H9 (cell line): ENCODE measurements at regions not wholly inside any gene's neighbourhood (a gene's known extent, or its start where the extent isn't known, plus 50 kb on each side); places are given as distances from the start of the nearest gene placed in this dataset.
"Not testable (repeated sequence)": the region's sequence is repeated elsewhere in the genome, so short reads cannot be mapped to it uniquely, and the experiment has no call there.

Experiments
- DNase-seq: peaks from one replicate; pipeline ENCODE4 v3.0.0-alpha.2; 2017
- H2AFZ ChIP-seq: one replicate; pipeline ENCODE4 v1.6.1; 2013; ENCODE audit warnings: mild to moderate bottlenecking, low read length, control low read depth, moderate library complexity
- H2AK5ac ChIP-seq: 2 replicates; pipeline ENCODE4 v1.6.1; 2013; ENCODE audit warnings: low read length, control low read depth, mixed read lengths; ENCODE audit not compliant: insufficient read length
- H2BK120ac ChIP-seq: one replicate; pipeline ENCODE4 v1.6.1; 2013; ENCODE audit warnings: low read depth, mild to moderate bottlenecking, low read length, control low read depth, inconsistent platforms; ENCODE audit not compliant: poor library complexity, severe bottlenecking
- H2BK12ac ChIP-seq: 2 replicates; pipeline ENCODE4 v1.6.1; 2013; ENCODE audit warnings: low read length, control low read depth, mixed read lengths, low read depth; ENCODE audit not compliant: insufficient read length
- H2BK15ac ChIP-seq: 2 replicates; pipeline ENCODE4 v1.6.1; 2013; ENCODE audit warnings: low read depth, low read length, control low read depth
- H2BK20ac ChIP-seq: one replicate; pipeline ENCODE4 v1.6.1; 2013; ENCODE audit warnings: low read depth, mild to moderate bottlenecking, low read length, control low read depth, inconsistent platforms; ENCODE audit not compliant: poor library complexity, severe bottlenecking
- H2BK5ac ChIP-seq: 2 replicates; pipeline ENCODE4 v1.6.1; 2013; ENCODE audit warnings: low read length, control low read depth, mixed read lengths; ENCODE audit not compliant: insufficient read length
- H3K14ac ChIP-seq: 2 replicates; pipeline ENCODE4 v1.6.1; 2013; ENCODE audit warnings: low read length, control low read depth; ENCODE audit not compliant: insufficient read depth
- H3K18ac ChIP-seq: 2 replicates; pipeline ENCODE4 v1.6.1; 2013; ENCODE audit warnings: low read depth, mild to moderate bottlenecking, mixed read lengths, low read length, control low read depth; ENCODE audit not compliant: insufficient read length
- H3K23ac ChIP-seq: 2 replicates; pipeline ENCODE4 v1.6.1; 2013; ENCODE audit warnings: low read length, control low read depth, mixed read lengths, low read depth; ENCODE audit not compliant: insufficient read length
- H3K23me2 ChIP-seq: 2 replicates; pipeline ENCODE4 v1.6.1; 2013; ENCODE audit warnings: low read depth, mild to moderate bottlenecking, mixed read lengths, low read length, control low read depth; ENCODE audit not compliant: insufficient read length, poor library complexity, severe bottlenecking
- H3K27ac ChIP-seq: 2 replicates; pipeline ENCODE4 v1.5.1; 2013; ENCODE audit warnings: low read length, control low read depth, mixed read lengths, low read depth; ENCODE audit not compliant: insufficient read length
- H3K27me3 ChIP-seq: 2 replicates; pipeline ENCODE4 v1.6.1; 2013; ENCODE audit warnings: low read length, control low read depth, inconsistent platforms; ENCODE audit not compliant: insufficient read depth
- H3K4ac ChIP-seq: 2 replicates; pipeline ENCODE4 v1.6.1; 2013; ENCODE audit warnings: low read depth, mild to moderate bottlenecking, control low read depth, inconsistent platforms, low read length, moderate library complexity
- H3K4me1 ChIP-seq: 2 replicates; pipeline ENCODE4 v1.6.1; 2013; ENCODE audit warnings: low read length, control low read depth, inconsistent platforms; ENCODE audit not compliant: insufficient read depth
- H3K4me2 ChIP-seq: 2 replicates; pipeline ENCODE4 v1.6.1; 2013; ENCODE audit warnings: low read length, control low read depth, mixed read lengths; ENCODE audit not compliant: insufficient read length, insufficient read depth
- H3K56ac ChIP-seq: 2 replicates; pipeline ENCODE4 v1.6.1; 2013; ENCODE audit warnings: low read depth, mild to moderate bottlenecking, mixed read lengths, low read length, control low read depth; ENCODE audit not compliant: insufficient read length
- H3K79me1 ChIP-seq: 2 replicates; pipeline ENCODE4 v1.6.1; 2013; ENCODE audit warnings: low read depth, mild to moderate bottlenecking, moderate library complexity, low read length, control low read depth, inconsistent platforms; ENCODE audit not compliant: insufficient read depth, poor library complexity, severe bottlenecking
- H3K79me2 ChIP-seq: 2 replicates; pipeline ENCODE4 v1.6.1; 2013; ENCODE audit warnings: low read length, control low read depth, inconsistent platforms; ENCODE audit not compliant: insufficient read depth
- H3K9ac ChIP-seq: 2 replicates; pipeline ENCODE4 v1.6.1; 2013; ENCODE audit warnings: low read length, control low read depth, mixed read lengths; ENCODE audit not compliant: insufficient read length; ENCODE audit errors: extremely low read depth
- H3K9me3 ChIP-seq: one replicate; pipeline ENCODE4 v1.6.1; 2013; ENCODE audit warnings: low read depth, low read length, inconsistent platforms; ENCODE audit not compliant: control insufficient read depth
- H3T11ph ChIP-seq: one replicate; pipeline ENCODE4 v1.6.1; 2013; ENCODE audit warnings: mild to moderate bottlenecking, low read length, control low read depth, inconsistent platforms
- H4K20me1 ChIP-seq: one replicate; pipeline ENCODE4 v1.6.1; 2013; ENCODE audit not compliant: control insufficient read depth, insufficient read length, insufficient read depth
- H4K5ac ChIP-seq: 2 replicates; pipeline ENCODE4 v1.6.1; 2013; ENCODE audit warnings: low read depth, mild to moderate bottlenecking, mixed read lengths, low read length, control low read depth; ENCODE audit not compliant: insufficient read length
- H4K8ac ChIP-seq: replicated peaks from 2 replicates; pipeline ENCODE4 v1.6.1; 2013; ENCODE audit warnings: low read length, control low read depth, mixed read lengths, low read depth; ENCODE audit not compliant: insufficient read length
- H4K91ac ChIP-seq: 2 replicates; pipeline ENCODE4 v1.6.1; 2013; ENCODE audit warnings: low read depth, mild to moderate bottlenecking, moderate library complexity, mixed read lengths, low read length, control low read depth; ENCODE audit not compliant: insufficient read length
- H3K27ac Mint-ChIP-seq, 3 experiments: 2 replicates in 2 of 3; 3 replicates in 1 of 3; pipeline ENCODE4 v1.8.0; 2020 to 2021; ENCODE audit warnings: mixed read lengths in 3 of 3, mild to moderate bottlenecking in 1 of 3, moderate library complexity in 1 of 3
- H3K27me3 Mint-ChIP-seq: 2 replicates; pipeline ENCODE4 v1.8.0; 2021; ENCODE audit warnings: low read depth, mild to moderate bottlenecking, moderate library complexity, mixed read lengths
- H3K36me3 Mint-ChIP-seq, 3 experiments: 2 replicates in 2 of 3; 3 replicates in 1 of 3; pipeline ENCODE4 v1.8.0; 2020 to 2021; ENCODE audit warnings: low read depth in 3 of 3, mixed read lengths in 3 of 3; ENCODE audit not compliant: insufficient read depth in 1 of 3
- H3K4me1 Mint-ChIP-seq, 2 experiments: 2 replicates each; pipeline ENCODE4 v1.8.0; 2020; ENCODE audit warnings: mixed read lengths in 2 of 2
- H3K4me3 Mint-ChIP-seq, 2 experiments: 2 replicates in 1 of 2; 3 replicates in 1 of 2; pipeline ENCODE4 v1.8.0; 2020 to 2021; ENCODE audit warnings: mild to moderate bottlenecking in 2 of 2, mixed read lengths in 2 of 2, moderate library complexity in 1 of 2
- H3K9me3 Mint-ChIP-seq, 2 experiments: 2 replicates in 1 of 2; 3 replicates in 1 of 2; pipeline ENCODE4 v1.8.0; 2020; ENCODE audit warnings: mild to moderate bottlenecking in 2 of 2, mixed read lengths in 2 of 2, moderate library complexity in 1 of 2
- CTCF ChIP-seq: fragments of 200-600 bp; sonication (generic); conservative IDR thresholded peaks from 3 replicates; pipeline ENCODE4 v1.8.0; 2021; ENCODE audit warnings: antibody characterized with exemption, mild to moderate bottlenecking
- WGBS: extraction: QIAGEN DNeasy Blood & Tissue Kit; methylation state at CpG from one replicate; pipeline ENCODE4 v1.1.7; 2013; ENCODE audit warnings: missing lambda C conversion rate, low lambda C conversion rate, mixed read lengths; ENCODE audit not compliant: insufficient read length; ENCODE audit errors: extremely low coverage; 5-methylcytosine and 5-hydroxymethylcytosine counted together

- Histone ChIP-seq H3K14ac (no peak overlapping the region), H3K9ac (no peak overlapping the region), H3K18ac (no peak overlapping the region), H3K4me1 (no peaks in the 10 kb centered on the region), H3K9me3 (no peaks in the 10 kb centered on the region), H4K20me1 (no peaks in the 10 kb centered on the region), H2BK20ac (no peak overlapping the region), H3K23ac (no peak overlapping the region), H3K79me2 (no peaks in the 10 kb centered on the region), H2AK5ac (no peak overlapping the region), H2AFZ (no peak overlapping the region), H4K91ac (no peak overlapping the region), H3K27me3 (no peaks in the 10 kb centered on the region), H3K56ac (no peak overlapping the region), H4K5ac (no peak overlapping the region), H2BK12ac (no peak overlapping the region), H3K23me2 (no peaks in the 10 kb centered on the region), H2BK5ac (no peak overlapping the region), H2BK120ac (no peak overlapping the region), H3T11ph (no peak overlapping the region), H3K4me2 (no peak overlapping the region), H4K8ac (no peak overlapping the region), H3K79me1 (no peaks in the 10 kb centered on the region), H3K27ac (no peak overlapping the region), H2BK15ac (no peak overlapping the region), H3K4ac (no peak overlapping the region)
- DNase-seq, result no peak
- H3K36me3 Mint-ChIP-seq, result no peaks in the 10 kb centered on the region; a peak in 2 of 7 replicates
- no peaks in the 10 kb centered on the region; the same call in 1 of the 2 replicates for H3K27me3 Mint-ChIP-seq
- H3K4me1 Mint-ChIP-seq, result no peaks in the 10 kb centered on the region
- H3K27ac Mint-ChIP-seq, result no peak overlapping the region
- no peak for TF ChIP-seq CTCF
- no peak overlapping the region for H3K4me3 Mint-ChIP-seq
- peaks cover 5 to 6% of the 10 kb centered on the region in 2 experiments; a peak in 3 of 5 replicates for H3K9me3 Mint-ChIP-seq
Measured at GRCh38 chr17:71639865-71640264, 481.0 kb upstream of the SOX9 start.

GRCh38 chr17:71646890-71647289 lies 473.9 kb upstream of the SOX9 start:
- DNase-seq, H3T11ph ChIP-seq, H3K4me2 ChIP-seq, H3K9ac ChIP-seq, H4K5ac ChIP-seq, H3K14ac ChIP-seq, H3K4ac ChIP-seq, H2BK20ac ChIP-seq, H3K4me3 Mint-ChIP-seq, H2BK120ac ChIP-seq, H2BK15ac ChIP-seq, H2AK5ac ChIP-seq, H4K8ac ChIP-seq, H3K79me2 ChIP-seq, H3K79me1 ChIP-seq, H3K27ac ChIP-seq, H4K91ac ChIP-seq, H3K9me3 ChIP-seq, H3K23me2 ChIP-seq, H4K20me1 ChIP-seq, H2BK5ac ChIP-seq, H2BK12ac ChIP-seq, H3K4me1 ChIP-seq, H2AFZ ChIP-seq, H3K27me3 Mint-ChIP-seq, H3K4me1 Mint-ChIP-seq, H3K18ac ChIP-seq, H3K27me3 ChIP-seq, H3K27ac Mint-ChIP-seq, H3K23ac ChIP-seq, H3K56ac ChIP-seq: not testable (repeated sequence)
- WGBS, result no CpG with 5 or more reads among the region's 2 CpGs
- Mint-ChIP-seq H3K9me3 (peaks cover 20 to 21% of the 10 kb centered on the region in 2 experiments), H3K36me3 (peaks cover 3 to 11% (median 9%) of the 10 kb centered on the region in 3 experiments; a peak in 6 of 7 replicates)
